Activated B cell treated with CpG ODN at 0.5 μM for 24 hours (primary cell): ENCODE measurements at regions not wholly inside any gene's neighbourhood (a gene's known extent, or its start where the extent isn't known, plus 50 kb on each side); places are given as distances from the start of the nearest gene placed in this dataset.

Experiments
- ATAC-seq: fragments of 200-7000 bp; cut with Tn5 transposase; one replicate; pipeline ENCODE4 v1.10.0; 2021; ENCODE audit warnings: low read depth, mild to moderate bottlenecking, moderate library complexity
- CTCF ChIA-PET: fragments of 350-600 bp; sonication (Branson Sonifier 250); formaldehyde crosslinking; loops from one replicate; lab custom pipeline; 2021; ENCODE audit warnings: antibody characterized with exemption; lab: Charles Lee
- POLR2A ChIA-PET: fragments of 350-600 bp; sonication (Branson Sonifier 250); formaldehyde crosslinking; loops from one replicate; lab custom pipeline; 2021; ENCODE audit warnings: antibody characterized with exemption; lab: Charles Lee
- DNase-seq: peaks from one replicate; pipeline ENCODE4 v3.0.0; 2022
- H3K27ac Mint-ChIP-seq: one replicate; pipeline ENCODE4 v1.8.0; 2020; ENCODE audit warnings: mixed read lengths
- H3K27me3 Mint-ChIP-seq: one replicate; pipeline ENCODE4 v1.8.0; 2021; ENCODE audit warnings: mixed read lengths
- H3K36me3 Mint-ChIP-seq: one replicate; pipeline ENCODE4 v1.8.0; 2021; ENCODE audit warnings: low read depth, mixed read lengths
- H3K4me1 Mint-ChIP-seq: one replicate; pipeline ENCODE4 v1.8.0; 2021; ENCODE audit warnings: mixed read lengths
- H3K4me3 Mint-ChIP-seq: one replicate; pipeline ENCODE4 v1.8.0; 2020; ENCODE audit warnings: mild to moderate bottlenecking, mixed read lengths
- H3K9me3 Mint-ChIP-seq: one replicate; pipeline ENCODE4 v1.8.0; 2020; ENCODE audit warnings: mixed read lengths
- intact Hi-C: fragments of 100-400 bp; cut with micrococcal nuclease; formaldehyde crosslinking; loops from one replicate; pipeline ENCODE4 v1.15.1; 2024
- TF ChIP-seq, protein P1 (sequence below): fragments of 200-600 bp; IDR thresholded peaks from one replicate; pipeline ENCODE4 v1.8.0; 2022; ENCODE audit warnings: antibody characterized with exemption, mild to moderate bottlenecking

DNA sequence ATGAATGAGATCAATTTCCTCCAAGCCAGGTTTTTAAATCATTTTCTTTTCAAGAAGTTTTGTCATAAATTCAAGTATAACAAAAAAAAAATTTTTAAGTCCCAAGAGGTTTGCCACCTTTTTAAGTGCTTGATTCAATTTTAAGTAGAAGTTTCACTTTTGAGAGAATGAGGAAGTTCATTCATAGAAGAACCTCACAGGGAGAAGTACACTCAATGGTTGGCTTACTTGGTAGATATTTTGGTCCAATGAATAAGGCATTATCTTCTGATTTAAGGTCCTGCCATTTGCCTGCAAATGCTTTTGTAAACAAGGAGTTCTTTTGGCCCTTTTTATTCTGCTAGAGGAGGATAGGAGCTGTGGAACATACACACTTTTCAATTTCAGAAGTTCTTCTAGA is 96.7 kb upstream of the NOVA1 start:
- no peak for DNase-seq
- Mint-ChIP-seq H3K27me3 (no peaks in the 10 kb centered on the region), H3K9me3 (no peaks in the 10 kb centered on the region), H3K36me3 (no peaks in the 10 kb centered on the region), H3K27ac (no peak overlapping the region), H3K4me1 (no peaks in the 10 kb centered on the region), H3K4me3 (no peak overlapping the region)
- ATAC-seq = no peak
- ChIA-PET CTCF (no interaction called here), POLR2A (no interaction called here)
- TF ChIP-seq, protein P1, sequence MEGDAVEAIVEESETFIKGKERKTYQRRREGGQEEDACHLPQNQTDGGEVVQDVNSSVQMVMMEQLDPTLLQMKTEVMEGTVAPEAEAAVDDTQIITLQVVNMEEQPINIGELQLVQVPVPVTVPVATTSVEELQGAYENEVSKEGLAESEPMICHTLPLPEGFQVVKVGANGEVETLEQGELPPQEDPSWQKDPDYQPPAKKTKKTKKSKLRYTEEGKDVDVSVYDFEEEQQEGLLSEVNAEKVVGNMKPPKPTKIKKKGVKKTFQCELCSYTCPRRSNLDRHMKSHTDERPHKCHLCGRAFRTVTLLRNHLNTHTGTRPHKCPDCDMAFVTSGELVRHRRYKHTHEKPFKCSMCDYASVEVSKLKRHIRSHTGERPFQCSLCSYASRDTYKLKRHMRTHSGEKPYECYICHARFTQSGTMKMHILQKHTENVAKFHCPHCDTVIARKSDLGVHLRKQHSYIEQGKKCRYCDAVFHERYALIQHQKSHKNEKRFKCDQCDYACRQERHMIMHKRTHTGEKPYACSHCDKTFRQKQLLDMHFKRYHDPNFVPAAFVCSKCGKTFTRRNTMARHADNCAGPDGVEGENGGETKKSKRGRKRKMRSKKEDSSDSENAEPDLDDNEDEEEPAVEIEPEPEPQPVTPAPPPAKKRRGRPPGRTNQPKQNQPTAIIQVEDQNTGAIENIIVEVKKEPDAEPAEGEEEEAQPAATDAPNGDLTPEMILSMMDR = no peak
- intact Hi-C loops = no loop called here

DNA sequence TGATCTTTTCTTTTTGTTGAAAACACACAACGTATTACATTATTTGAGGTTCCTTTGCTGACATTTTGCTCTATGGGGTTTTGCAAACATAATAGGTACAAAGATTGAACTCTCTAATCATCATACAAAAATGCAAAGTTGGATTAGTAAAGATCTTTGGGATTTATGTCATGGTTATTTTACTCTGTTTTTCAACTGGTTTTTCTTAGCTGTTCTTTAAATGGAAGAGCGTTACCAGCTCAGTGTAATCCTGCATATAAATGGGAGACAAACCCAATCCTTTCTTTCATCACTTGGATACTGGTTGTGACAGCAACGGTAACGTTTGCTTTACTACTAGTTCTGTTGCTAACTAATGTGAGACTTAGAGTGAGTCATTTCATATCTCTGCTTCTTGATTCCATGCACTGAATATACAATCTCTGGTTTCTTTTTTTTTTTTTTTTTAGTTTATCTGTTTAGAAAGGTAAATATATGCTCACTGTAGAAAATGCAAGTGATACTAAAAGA is 104.9 kb upstream of the NOVA1 start:
- TF ChIP-seq, protein P1 = no peak

DNA sequence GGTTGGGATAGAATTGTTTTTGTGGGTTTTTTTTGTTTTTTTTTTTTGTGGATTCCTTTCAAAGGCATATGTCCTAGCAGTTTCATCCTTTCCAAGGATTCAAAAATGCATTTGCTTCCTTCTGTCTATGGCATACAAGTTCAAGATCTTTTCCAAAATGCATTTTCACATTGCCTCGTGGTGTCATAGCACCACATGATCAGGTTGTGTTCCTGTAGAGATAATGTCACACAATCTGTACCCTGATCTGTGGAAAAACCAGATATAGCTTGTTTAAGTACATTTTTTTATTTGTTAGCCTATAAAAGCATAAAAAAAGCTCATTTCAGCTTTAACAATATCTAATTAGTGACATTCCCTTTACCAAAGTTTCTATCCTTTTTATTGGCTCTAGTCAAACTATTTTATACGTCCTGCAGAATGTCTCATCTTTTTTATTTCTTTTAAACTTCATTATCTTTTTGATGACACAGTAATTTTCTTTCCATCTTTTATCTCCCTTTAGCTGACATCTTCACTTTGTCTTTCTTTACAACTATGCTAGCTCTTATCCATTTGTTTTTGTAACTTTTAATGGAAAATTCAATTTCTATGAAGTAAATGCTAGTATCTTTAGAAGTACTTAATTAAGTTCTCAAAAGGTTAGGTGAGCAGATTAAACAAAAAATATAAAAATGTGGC is 106.0 kb upstream of the NOVA1 start:
- H3K36me3 Mint-ChIP-seq = no peaks in the 10 kb centered on the region
- TF ChIP-seq, protein P1 = no peak
- CTCF ChIA-PET = no interaction called here

More for the DNA sequence above, 104.9 kb upstream of the NOVA1 start:
- no peaks in the 10 kb centered on the region for H3K36me3 Mint-ChIP-seq
- H3K4me3 Mint-ChIP-seq = no peak overlapping the region
- ChIA-PET POLR2A (no interaction called here), CTCF (no interaction called here)
- DNase-seq = no peak
- H3K9me3 Mint-ChIP-seq = no peaks in the 10 kb centered on the region
- no peak overlapping the region for H3K27ac Mint-ChIP-seq
- intact Hi-C loops = no loop called here
- ATAC-seq = no peak
- H3K27me3 Mint-ChIP-seq = no peaks in the 10 kb centered on the region
- H3K4me1 Mint-ChIP-seq = no peaks in the 10 kb centered on the region

DNA sequence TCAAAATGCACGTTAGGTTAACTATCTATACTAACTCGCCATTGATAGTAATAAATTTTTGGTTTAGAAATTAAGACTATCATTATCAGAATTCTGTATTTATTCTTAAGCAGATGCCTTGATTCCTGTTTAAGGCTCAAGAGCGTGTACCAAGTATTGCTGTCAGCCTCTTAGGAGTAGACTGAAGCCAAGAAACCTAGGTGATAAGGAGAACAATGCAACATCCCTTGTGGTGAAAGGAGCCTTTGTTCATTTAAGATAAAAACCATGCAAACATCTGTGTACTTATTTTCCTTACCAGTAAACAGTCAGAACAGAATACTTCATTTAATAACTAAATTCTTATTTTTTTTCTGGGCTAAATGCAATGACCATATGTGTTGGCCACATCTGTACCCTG is 109.4 kb upstream of the NOVA1 start:
- TF ChIP-seq, protein P1 = no peak
- intact Hi-C loops = no loop called here
- DNase-seq (no peak), ATAC-seq (no peak)
- Mint-ChIP-seq H3K4me1 (no peaks in the 10 kb centered on the region), H3K9me3 (peaks cover 3% of the 10 kb centered on the region), H3K27ac (no peak overlapping the region), H3K36me3 (no peaks in the 10 kb centered on the region), H3K4me3 (no peak overlapping the region), H3K27me3 (no peaks in the 10 kb centered on the region)
- ChIA-PET CTCF (no interaction called here), POLR2A (no interaction called here)

More for the DNA sequence above, 106.0 kb upstream of the NOVA1 start:
- H3K4me3 Mint-ChIP-seq = no peak overlapping the region
- H3K9me3 Mint-ChIP-seq = no peaks in the 10 kb centered on the region
- no peak for ATAC-seq
- POLR2A ChIA-PET = no interaction called here
- no peaks in the 10 kb centered on the region for H3K27me3 Mint-ChIP-seq
- H3K4me1 Mint-ChIP-seq = no peaks in the 10 kb centered on the region
- intact Hi-C loops = no loop called here
- no peak overlapping the region for H3K27ac Mint-ChIP-seq
- DNase-seq = no peak

DNA sequence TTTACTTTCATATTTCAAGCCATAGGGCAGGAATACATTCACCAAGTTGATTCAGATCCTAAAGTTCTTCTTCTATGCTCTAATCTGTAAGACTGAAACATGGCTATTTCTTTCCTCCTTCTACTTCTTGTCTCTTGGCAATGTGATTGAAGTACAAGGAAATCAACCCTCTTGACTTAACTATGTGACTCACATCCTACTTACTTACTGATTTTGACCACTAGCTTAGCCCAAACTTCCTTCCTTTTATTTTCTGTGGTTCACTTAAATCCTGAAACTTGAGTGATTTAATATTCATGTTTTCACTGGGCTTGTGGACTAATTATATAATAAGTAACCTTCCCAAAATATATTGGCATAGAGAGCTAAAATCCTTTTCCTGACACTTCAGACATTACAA is 111.2 kb upstream of the NOVA1 start:
- no peak overlapping the region for H3K27ac Mint-ChIP-seq
- DNase-seq = no peak
- ChIA-PET POLR2A (no interaction called here), CTCF (no interaction called here)
- no peaks in the 10 kb centered on the region for H3K4me1 Mint-ChIP-seq
- intact Hi-C loops = no loop called here
- no peak for ATAC-seq
- H3K9me3 Mint-ChIP-seq = peaks cover 3% of the 10 kb centered on the region
- no peak overlapping the region for H3K4me3 Mint-ChIP-seq
- TF ChIP-seq, protein P1 = no peak
- no peaks in the 10 kb centered on the region for H3K36me3 Mint-ChIP-seq
- H3K27me3 Mint-ChIP-seq = no peaks in the 10 kb centered on the region
